Spleen (tissue), 11 donors: ENCODE measurements at regions not wholly inside any gene's neighbourhood (a gene's known extent, or its start where the extent isn't known, plus 50 kb on each side); places are given as distances from the start of the nearest gene placed in this dataset.

Source experiments
- DNase-seq: peaks from one replicate; pipeline ENCODE4 v3.0.0-alpha.2; 2020
- H3K27ac ChIP-seq, 8 donors: fragments of 200-600 bp; sonication (generic) in 7 of 8; 1 replicate in 4 of 8; 2 replicates in 4 of 8; pipeline versions ENCODE4 v1.5.0 to v1.8.0; 2016 to 2021; ENCODE audit warnings: inconsistent platforms in 4 of 8, mild to moderate bottlenecking in 4 of 8, moderate library complexity in 1 of 8
- H3K27me3 ChIP-seq, 7 donors: fragments of 200-600 bp; sonication (generic) in 6 of 7; replicated peaks in 1 of 7; 1 replicate in 4 of 7; 2 replicates in 3 of 7; pipeline versions ENCODE4 v1.5.0 to v1.8.0; 2016 to 2021; ENCODE audit warnings: inconsistent platforms in 3 of 7, mild to moderate bottlenecking in 1 of 7
- H3K36me3 ChIP-seq, 6 donors: fragments of 200-600 bp; sonication (generic) in 5 of 6; 1 replicate in 4 of 6; 2 replicates in 2 of 6; pipeline versions ENCODE4 v1.5.0 to v1.8.0; 2016 to 2021; ENCODE audit warnings: inconsistent platforms in 2 of 6
- H3K4me1 ChIP-seq, 6 donors: fragments of 200-600 bp; sonication (generic) in 5 of 6; 1 replicate in 3 of 6; 2 replicates in 3 of 6; pipeline versions ENCODE4 v1.5.0 to v1.8.0; 2016 to 2021; ENCODE audit warnings: inconsistent platforms in 3 of 6
- H3K4me3 ChIP-seq, 8 donors: fragments of 200-600 bp; sonication (generic) in 7 of 8; 1 replicate in 4 of 8; 2 replicates in 4 of 8; pipeline versions ENCODE4 v1.5.0 to v1.8.0; 2016 to 2021; ENCODE audit warnings: inconsistent platforms in 4 of 8, mild to moderate bottlenecking in 4 of 8, moderate library complexity in 2 of 8
- H3K9me3 ChIP-seq, 8 donors: fragments of 200-600 bp; sonication (generic) in 7 of 8; 1 replicate in 4 of 8; 2 replicates in 4 of 8; pipeline versions ENCODE4 v1.5.0 to v1.8.0; 2016 to 2021; ENCODE audit warnings: inconsistent platforms in 4 of 8
- POLR2A ChIP-seq, 3 donors: fragments of 450-650 bp; IDR thresholded peaks; one replicate each; pipeline ENCODE4 v1.5.1; 2017; ENCODE audit warnings: antibody characterized with exemption in 3 of 3, mild to moderate bottlenecking in 1 of 3
- POLR2AphosphoS5 ChIP-seq, 3 donors: sonication (generic); formaldehyde crosslinking; IDR thresholded peaks; one replicate each; pipeline ENCODE4 v1.5.1; 2017; ENCODE audit warnings: antibody characterized with exemption in 3 of 3
- WGBS, 5 donors: extraction: QIAGEN DNeasy Blood & Tissue Kit in 3 of 5; methylation state at CpG; one replicate each; pipeline versions ENCODE4 v1.1.5 to v1.1.7; 2013 to 2018; 5-methylcytosine and 5-hydroxymethylcytosine counted together
- intact Hi-C: fragments of 100-400 bp; cut with DNase I; formaldehyde crosslinking; loops from one replicate; pipeline ENCODE4 v1.15.0; 2023; ENCODE audit warnings: low total_unique reads
- TF ChIP-seq, protein P1 (sequence below), 11 experiments: fragments of 200-600 bp in 7 of 11; fragments of 450-650 bp in 4 of 11; sonication (generic) in 4 of 11; IDR thresholded peaks in 8 of 11; conservative IDR thresholded peaks in 3 of 11; 1 replicate in 7 of 11; 2 replicates in 4 of 11; pipeline versions ENCODE4 v1.4.0 to v1.8.0; 2016 to 2021; ENCODE audit warnings: antibody characterized with exemption in 11 of 11, inconsistent platforms in 4 of 11, mild to moderate bottlenecking in 1 of 11
- donor health status: healthy with polysubstance abuse.
- donor health status: DM: no; HTN: no; CAD: no; lungs with moderate emphysema.
- donor health status: DM: no; HTN: no; CAD: no.
- donor health status: Bipolar disorder and iron deficiency.
- donor health status: healthy.
- donor health status: DM: no; HTN: no; CAD: no.
- donor health status: DM: yes; HTN: yes; CAD: no.

DNA sequence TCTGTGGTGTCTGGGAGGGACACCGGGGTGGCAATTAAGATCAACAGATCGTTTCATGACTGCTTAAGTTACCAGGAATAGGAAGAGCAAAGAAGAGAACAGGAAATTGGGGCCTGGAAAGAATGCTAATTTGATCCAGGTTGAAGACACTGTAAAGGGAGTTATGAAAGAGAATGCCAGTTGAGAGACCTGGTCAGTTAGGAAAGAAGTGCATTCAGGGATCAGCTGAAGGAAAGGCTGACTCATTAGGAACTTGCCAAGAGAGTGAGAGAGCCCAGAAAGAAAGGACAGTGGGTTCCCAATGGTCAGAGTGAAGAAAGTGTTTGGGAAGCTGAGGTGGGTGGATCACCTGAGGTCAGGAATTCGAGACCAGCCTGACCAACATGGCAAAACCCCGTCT, 119.6 kb downstream of the UBE2U start:
- Histone ChIP-seq H3K27me3 (no peaks in the 10 kb centered on the region), H3K27ac (no peak overlapping the region), H3K4me3 (no peak overlapping the region), H3K9me3 (no peaks in the 10 kb centered on the region), H3K36me3 (no peaks in the 10 kb centered on the region), H3K4me1 (peaks cover 0 to 6% (median 0%) of the 10 kb centered on the region in 6 donors)
- intact Hi-C loops = no loop called here
- TF ChIP-seq, protein P1, sequence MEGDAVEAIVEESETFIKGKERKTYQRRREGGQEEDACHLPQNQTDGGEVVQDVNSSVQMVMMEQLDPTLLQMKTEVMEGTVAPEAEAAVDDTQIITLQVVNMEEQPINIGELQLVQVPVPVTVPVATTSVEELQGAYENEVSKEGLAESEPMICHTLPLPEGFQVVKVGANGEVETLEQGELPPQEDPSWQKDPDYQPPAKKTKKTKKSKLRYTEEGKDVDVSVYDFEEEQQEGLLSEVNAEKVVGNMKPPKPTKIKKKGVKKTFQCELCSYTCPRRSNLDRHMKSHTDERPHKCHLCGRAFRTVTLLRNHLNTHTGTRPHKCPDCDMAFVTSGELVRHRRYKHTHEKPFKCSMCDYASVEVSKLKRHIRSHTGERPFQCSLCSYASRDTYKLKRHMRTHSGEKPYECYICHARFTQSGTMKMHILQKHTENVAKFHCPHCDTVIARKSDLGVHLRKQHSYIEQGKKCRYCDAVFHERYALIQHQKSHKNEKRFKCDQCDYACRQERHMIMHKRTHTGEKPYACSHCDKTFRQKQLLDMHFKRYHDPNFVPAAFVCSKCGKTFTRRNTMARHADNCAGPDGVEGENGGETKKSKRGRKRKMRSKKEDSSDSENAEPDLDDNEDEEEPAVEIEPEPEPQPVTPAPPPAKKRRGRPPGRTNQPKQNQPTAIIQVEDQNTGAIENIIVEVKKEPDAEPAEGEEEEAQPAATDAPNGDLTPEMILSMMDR (IDR thresholded peaks at IDR 0.05 in 8 of 11, conservative IDR thresholded peaks at IDR 0.05 in 3 of 11) = no peak
- TF ChIP-seq POLR2A (IDR thresholded peaks at IDR 0.05) = no peak
- no peak for TF ChIP-seq POLR2AphosphoS5 (IDR thresholded peaks at IDR 0.05)
- 68 to 84% (median 76%) methylated on average over 4 of the region's 4 CpGs for WGBS, 5 donors
- no peak for DNase-seq

DNA sequence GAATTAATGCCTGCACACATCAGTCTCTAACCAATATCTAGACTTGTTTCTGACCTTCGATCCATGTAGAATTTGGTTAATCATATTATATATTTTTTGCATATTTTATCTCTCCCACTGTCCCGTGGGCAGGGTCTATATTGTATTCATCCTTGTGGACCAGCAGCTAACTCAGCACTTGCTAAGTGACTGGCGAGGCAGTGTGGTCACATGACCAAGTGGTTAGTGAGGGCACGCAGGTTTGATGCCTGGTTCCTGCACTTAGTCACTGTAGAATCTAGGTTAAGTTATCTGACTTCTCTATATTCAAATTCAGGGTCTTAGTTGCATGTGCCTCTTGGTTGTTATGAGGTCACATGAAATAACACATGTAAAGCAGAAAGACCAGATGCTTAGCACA, 120.5 kb downstream of the UBE2U start:
- peaks cover 0 to 6% (median 0%) of the 10 kb centered on the region in 6 donors for H3K4me1 ChIP-seq
- TF ChIP-seq POLR2A (IDR thresholded peaks at IDR 0.05) = no peak
- WGBS, 5 donors = 63 to 74% (median 70%) methylated on average over 4 of the region's 4 CpGs
- no peak overlapping the region for H3K27ac ChIP-seq
- DNase-seq = no peak
- H3K36me3 ChIP-seq = no peaks in the 10 kb centered on the region
- no peak overlapping the region for H3K4me3 ChIP-seq
- no peaks in the 10 kb centered on the region for H3K9me3 ChIP-seq
- intact Hi-C loops = no loop called here
- no peaks in the 10 kb centered on the region for H3K27me3 ChIP-seq

DNA sequence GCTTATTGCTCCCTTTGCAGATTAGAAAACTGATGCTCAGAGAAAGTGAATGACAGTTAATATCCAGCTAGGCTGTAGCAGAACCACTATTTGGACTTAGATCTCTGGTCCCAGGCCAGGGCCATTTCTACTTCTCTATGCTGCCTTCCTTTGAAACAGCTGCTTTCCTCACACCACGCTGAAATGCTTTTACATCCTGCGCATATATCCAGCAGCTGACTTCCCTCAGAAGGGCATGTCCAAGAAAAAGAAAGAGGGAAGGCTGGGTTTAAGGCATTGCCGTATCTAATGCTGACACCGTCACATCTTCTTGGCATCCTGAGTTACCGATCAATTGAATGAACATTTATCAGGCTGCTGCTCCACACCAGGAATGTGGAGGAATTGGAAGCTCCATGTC, 122.4 kb downstream of the UBE2U start:
- H3K9me3 ChIP-seq = no peaks in the 10 kb centered on the region
- no peak overlapping the region for H3K27ac ChIP-seq
- DNase-seq = no peak
- H3K36me3 ChIP-seq = no peaks in the 10 kb centered on the region
- H3K4me1 ChIP-seq = no peaks in the 10 kb centered on the region
- 75 to 87% (median 78%) methylated on average over 5 of the region's 5 CpGs for WGBS, 5 donors
- TF ChIP-seq POLR2A (IDR thresholded peaks at IDR 0.05) = no peak
- TF ChIP-seq, protein P1 (IDR thresholded peaks at IDR 0.05 in 8 of 11, conservative IDR thresholded peaks at IDR 0.05 in 3 of 11) = no peak
- intact Hi-C loops = no loop called here
- no peak overlapping the region for H3K4me3 ChIP-seq
- no peaks in the 10 kb centered on the region for H3K27me3 ChIP-seq

DNA sequence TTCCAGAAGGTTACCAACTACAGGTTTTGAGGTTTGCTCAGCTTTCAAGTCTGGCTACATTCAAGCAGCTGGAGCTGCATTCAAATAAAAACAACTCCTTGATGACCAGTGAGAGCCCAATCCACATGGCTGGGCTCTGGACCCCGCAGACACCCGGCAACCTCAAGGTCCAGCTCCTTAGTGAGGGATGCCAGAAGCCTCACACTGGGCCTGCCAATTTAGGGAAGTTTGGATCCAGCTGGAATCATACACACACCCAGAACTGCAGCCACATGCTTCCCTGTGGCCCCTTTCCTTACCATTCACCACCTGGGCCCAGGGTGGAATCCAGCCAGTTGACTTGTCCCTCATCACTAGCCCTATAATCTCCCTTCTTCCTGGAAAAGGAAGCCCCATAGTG, 123.7 kb downstream of the UBE2U start:
- 50 to 97% (median 69%) methylated on average over 1 to 2 of the region's 2 CpGs for WGBS, 5 donors
- intact Hi-C loops = no loop called here

More for the DNA sequence above, 123.7 kb downstream of the UBE2U start:
- Histone ChIP-seq H3K4me1 (no peaks in the 10 kb centered on the region), H3K4me3 (no peak overlapping the region), H3K36me3 (no peaks in the 10 kb centered on the region), H3K27ac (no peak overlapping the region), H3K9me3 (no peaks in the 10 kb centered on the region), H3K27me3 (no peaks in the 10 kb centered on the region)
- no peak for DNase-seq
- TF ChIP-seq, protein P1 (IDR thresholded peaks at IDR 0.05 in 8 of 11, conservative IDR thresholded peaks at IDR 0.05 in 3 of 11) = no peak
- TF ChIP-seq POLR2A (IDR thresholded peaks at IDR 0.05) (no peak), POLR2AphosphoS5 (IDR thresholded peaks at IDR 0.05) (no peak)
